H9 (cell line): ENCODE measurements at regions not wholly inside any gene's neighbourhood (a gene's known extent, or its start where the extent isn't known, plus 50 kb on each side); places are given as distances from the start of the nearest gene placed in this dataset.

Source experiments
- DNase-seq: peaks from one replicate; pipeline ENCODE4 v3.0.0-alpha.2; 2017
- H2AFZ ChIP-seq: one replicate; pipeline ENCODE4 v1.6.1; 2013; ENCODE audit warnings: mild to moderate bottlenecking, low read length, control low read depth, moderate library complexity
- H2AK5ac ChIP-seq: 2 replicates; pipeline ENCODE4 v1.6.1; 2013; ENCODE audit warnings: low read length, control low read depth, mixed read lengths; ENCODE audit not compliant: insufficient read length
- H2BK120ac ChIP-seq: one replicate; pipeline ENCODE4 v1.6.1; 2013; ENCODE audit warnings: low read depth, mild to moderate bottlenecking, low read length, control low read depth, inconsistent platforms; ENCODE audit not compliant: poor library complexity, severe bottlenecking
- H2BK12ac ChIP-seq: 2 replicates; pipeline ENCODE4 v1.6.1; 2013; ENCODE audit warnings: low read length, control low read depth, mixed read lengths, low read depth; ENCODE audit not compliant: insufficient read length
- H2BK15ac ChIP-seq: 2 replicates; pipeline ENCODE4 v1.6.1; 2013; ENCODE audit warnings: low read depth, low read length, control low read depth
- H2BK20ac ChIP-seq: one replicate; pipeline ENCODE4 v1.6.1; 2013; ENCODE audit warnings: low read depth, mild to moderate bottlenecking, low read length, control low read depth, inconsistent platforms; ENCODE audit not compliant: poor library complexity, severe bottlenecking
- H2BK5ac ChIP-seq: 2 replicates; pipeline ENCODE4 v1.6.1; 2013; ENCODE audit warnings: low read length, control low read depth, mixed read lengths; ENCODE audit not compliant: insufficient read length
- H3K14ac ChIP-seq: 2 replicates; pipeline ENCODE4 v1.6.1; 2013; ENCODE audit warnings: low read length, control low read depth; ENCODE audit not compliant: insufficient read depth
- H3K18ac ChIP-seq: 2 replicates; pipeline ENCODE4 v1.6.1; 2013; ENCODE audit warnings: low read depth, mild to moderate bottlenecking, mixed read lengths, low read length, control low read depth; ENCODE audit not compliant: insufficient read length
- H3K23ac ChIP-seq: 2 replicates; pipeline ENCODE4 v1.6.1; 2013; ENCODE audit warnings: low read length, control low read depth, mixed read lengths, low read depth; ENCODE audit not compliant: insufficient read length
- H3K23me2 ChIP-seq: 2 replicates; pipeline ENCODE4 v1.6.1; 2013; ENCODE audit warnings: low read depth, mild to moderate bottlenecking, mixed read lengths, low read length, control low read depth; ENCODE audit not compliant: insufficient read length, poor library complexity, severe bottlenecking
- H3K27ac ChIP-seq: 2 replicates; pipeline ENCODE4 v1.5.1; 2013; ENCODE audit warnings: low read length, control low read depth, mixed read lengths, low read depth; ENCODE audit not compliant: insufficient read length
- H3K27me3 ChIP-seq: 2 replicates; pipeline ENCODE4 v1.6.1; 2013; ENCODE audit warnings: low read length, control low read depth, inconsistent platforms; ENCODE audit not compliant: insufficient read depth
- H3K4ac ChIP-seq: 2 replicates; pipeline ENCODE4 v1.6.1; 2013; ENCODE audit warnings: low read depth, mild to moderate bottlenecking, control low read depth, inconsistent platforms, low read length, moderate library complexity
- H3K4me1 ChIP-seq: 2 replicates; pipeline ENCODE4 v1.6.1; 2013; ENCODE audit warnings: low read length, control low read depth, inconsistent platforms; ENCODE audit not compliant: insufficient read depth
- H3K4me2 ChIP-seq: 2 replicates; pipeline ENCODE4 v1.6.1; 2013; ENCODE audit warnings: low read length, control low read depth, mixed read lengths; ENCODE audit not compliant: insufficient read length, insufficient read depth
- H3K56ac ChIP-seq: 2 replicates; pipeline ENCODE4 v1.6.1; 2013; ENCODE audit warnings: low read depth, mild to moderate bottlenecking, mixed read lengths, low read length, control low read depth; ENCODE audit not compliant: insufficient read length
- H3K79me1 ChIP-seq: 2 replicates; pipeline ENCODE4 v1.6.1; 2013; ENCODE audit warnings: low read depth, mild to moderate bottlenecking, moderate library complexity, low read length, control low read depth, inconsistent platforms; ENCODE audit not compliant: insufficient read depth, poor library complexity, severe bottlenecking
- H3K79me2 ChIP-seq: 2 replicates; pipeline ENCODE4 v1.6.1; 2013; ENCODE audit warnings: low read length, control low read depth, inconsistent platforms; ENCODE audit not compliant: insufficient read depth
- H3K9ac ChIP-seq: 2 replicates; pipeline ENCODE4 v1.6.1; 2013; ENCODE audit warnings: low read length, control low read depth, mixed read lengths; ENCODE audit not compliant: insufficient read length; ENCODE audit errors: extremely low read depth
- H3K9me3 ChIP-seq: one replicate; pipeline ENCODE4 v1.6.1; 2013; ENCODE audit warnings: low read depth, low read length, inconsistent platforms; ENCODE audit not compliant: control insufficient read depth
- H3T11ph ChIP-seq: one replicate; pipeline ENCODE4 v1.6.1; 2013; ENCODE audit warnings: mild to moderate bottlenecking, low read length, control low read depth, inconsistent platforms
- H4K20me1 ChIP-seq: one replicate; pipeline ENCODE4 v1.6.1; 2013; ENCODE audit not compliant: control insufficient read depth, insufficient read length, insufficient read depth
- H4K5ac ChIP-seq: 2 replicates; pipeline ENCODE4 v1.6.1; 2013; ENCODE audit warnings: low read depth, mild to moderate bottlenecking, mixed read lengths, low read length, control low read depth; ENCODE audit not compliant: insufficient read length
- H4K8ac ChIP-seq: replicated peaks from 2 replicates; pipeline ENCODE4 v1.6.1; 2013; ENCODE audit warnings: low read length, control low read depth, mixed read lengths, low read depth; ENCODE audit not compliant: insufficient read length
- H4K91ac ChIP-seq: 2 replicates; pipeline ENCODE4 v1.6.1; 2013; ENCODE audit warnings: low read depth, mild to moderate bottlenecking, moderate library complexity, mixed read lengths, low read length, control low read depth; ENCODE audit not compliant: insufficient read length
- H3K27ac Mint-ChIP-seq, 3 experiments: 2 replicates in 2 of 3; 3 replicates in 1 of 3; pipeline ENCODE4 v1.8.0; 2020 to 2021; ENCODE audit warnings: mixed read lengths in 3 of 3, mild to moderate bottlenecking in 1 of 3, moderate library complexity in 1 of 3
- H3K27me3 Mint-ChIP-seq: 2 replicates; pipeline ENCODE4 v1.8.0; 2021; ENCODE audit warnings: low read depth, mild to moderate bottlenecking, moderate library complexity, mixed read lengths
- H3K36me3 Mint-ChIP-seq, 3 experiments: 2 replicates in 2 of 3; 3 replicates in 1 of 3; pipeline ENCODE4 v1.8.0; 2020 to 2021; ENCODE audit warnings: low read depth in 3 of 3, mixed read lengths in 3 of 3; ENCODE audit not compliant: insufficient read depth in 1 of 3
- H3K4me1 Mint-ChIP-seq, 2 experiments: 2 replicates each; pipeline ENCODE4 v1.8.0; 2020; ENCODE audit warnings: mixed read lengths in 2 of 2
- H3K4me3 Mint-ChIP-seq, 2 experiments: 2 replicates in 1 of 2; 3 replicates in 1 of 2; pipeline ENCODE4 v1.8.0; 2020 to 2021; ENCODE audit warnings: mild to moderate bottlenecking in 2 of 2, mixed read lengths in 2 of 2, moderate library complexity in 1 of 2
- H3K9me3 Mint-ChIP-seq, 2 experiments: 2 replicates in 1 of 2; 3 replicates in 1 of 2; pipeline ENCODE4 v1.8.0; 2020; ENCODE audit warnings: mild to moderate bottlenecking in 2 of 2, mixed read lengths in 2 of 2, moderate library complexity in 1 of 2
- CTCF ChIP-seq: fragments of 200-600 bp; sonication (generic); conservative IDR thresholded peaks from 3 replicates; pipeline ENCODE4 v1.8.0; 2021; ENCODE audit warnings: antibody characterized with exemption, mild to moderate bottlenecking
- WGBS: extraction: QIAGEN DNeasy Blood & Tissue Kit; methylation state at CpG from one replicate; pipeline ENCODE4 v1.1.7; 2013; ENCODE audit warnings: missing lambda C conversion rate, low lambda C conversion rate, mixed read lengths; ENCODE audit not compliant: insufficient read length; ENCODE audit errors: extremely low coverage; 5-methylcytosine and 5-hydroxymethylcytosine counted together

- TF ChIP-seq CTCF, result peak; percentile 62
- Histone ChIP-seq H3K27ac (no peak overlapping the region), H3K79me2 (no peaks in the 10 kb centered on the region), H3K4me2 (no peak overlapping the region), H2AK5ac (no peak overlapping the region), H2BK20ac (no peak overlapping the region), H3K27me3 (no peaks in the 10 kb centered on the region), H3K23ac (no peak overlapping the region), H3K56ac (no peak overlapping the region), H3K9me3 (no peaks in the 10 kb centered on the region), H4K8ac (no peak overlapping the region), H3K4ac (no peak overlapping the region), H2BK12ac (no peak overlapping the region), H4K91ac (no peak overlapping the region), H3K79me1 (no peaks in the 10 kb centered on the region), H3K4me1 (no peaks in the 10 kb centered on the region; the same call in 1 of the 2 replicates), H2AFZ (no peak overlapping the region), H3K9ac (no peak overlapping the region), H3K18ac (no peak overlapping the region), H2BK5ac (no peak overlapping the region), H2BK120ac (no peak overlapping the region), H2BK15ac (no peak overlapping the region), H3T11ph (no peak overlapping the region), H3K23me2 (no peaks in the 10 kb centered on the region), H4K20me1 (no peaks in the 10 kb centered on the region), H3K14ac (no peak overlapping the region), H4K5ac (no peak overlapping the region)
- Mint-ChIP-seq H3K9me3 (no peaks in the 10 kb centered on the region), H3K4me3 (no peak overlapping the region), H3K27ac (peak overlapping the region in 1 of 3 experiments; percentile 70; a peak in 1 of 7 replicates), H3K27me3 (no peaks in the 10 kb centered on the region), H3K36me3 (no peaks in the 10 kb centered on the region), H3K4me1 (peaks cover 5 to 12% of the 10 kb centered on the region in 2 experiments; a peak in 1 of 4 replicates)
- WGBS, result 100% methylated on average over 1 of the region's 8 CpGs
- DNase-seq, result peak; percentile 31
Observed at GRCh38 chr9:12425878-12426864, 267.0 kb upstream of the TYRP1 start.
